ENCODE measurements at regions not wholly inside any gene's neighbourhood (a gene's known extent, or its start where the extent isn't known, plus 50 kb on each side); places are given as distances from the start of the nearest gene placed in this dataset.

GRCh38 chr10:35933491-35933890, 291.4 kb upstream of the FZD8 start:
- intact Hi-C loops (cut with micrococcal nuclease) (no loop called here), dilution Hi-C loops (cut with HindIII; ENCODE audit: low sequenced_read_pairs, unreplicated experiment) (no loop called here), in situ Hi-C loops (cut with MboI; ENCODE audit: low sequenced_read_pairs) (no loop called here)
- Histone ChIP-seq H3K36me3 (ENCODE audit: control insufficient read depth, insufficient read depth, low read length) (no peaks in the 10 kb centered on the region), H3K9me3 (ENCODE audit: control insufficient read depth, insufficient read depth, low read length) (no peaks in the 10 kb centered on the region), H3K79me1 (ENCODE audit: low read depth in 1 of 2, low read length in 2 of 2) (no peaks in the 10 kb centered on the region), H3K4me2 (ENCODE audit: low read depth, low read length) (no peak overlapping the region), H3K18ac (ENCODE audit: low read depth, low read length) (no peak overlapping the region), H3K4me1 (ENCODE audit: control insufficient read depth, insufficient read depth, low read length) (no peaks in the 10 kb centered on the region), H3K56ac (ENCODE audit: extremely low read depth, insufficient read depth, low read length) (no peak overlapping the region), H3K9me1 (ENCODE audit: insufficient read depth, low read length) (no peaks in the 10 kb centered on the region), H2BK5ac (ENCODE audit: low read depth, low read length, poor library complexity, severe bottlenecking) (no peak overlapping the region), H4K8ac (ENCODE audit: low read depth in 2 of 2, low read length in 2 of 2) (no peak overlapping the region), H4K20me1 (ENCODE audit: insufficient read depth, low read length) (no peaks in the 10 kb centered on the region), H3K27ac (ENCODE audit: insufficient read depth, low read length) (no peak overlapping the region), H3K23ac (ENCODE audit: low read depth, low read length) (no peak overlapping the region), H2AK5ac (ENCODE audit: low read depth, low read length) (no peak overlapping the region), H3K9ac (ENCODE audit: low read depth, low read length) (no peak overlapping the region), H2BK120ac (ENCODE audit: low read depth, low read length) (no peak overlapping the region), H4K91ac (ENCODE audit: insufficient read depth, low read depth, low read length) (no peak overlapping the region), H2AFZ (replicated peaks; ENCODE audit: low read length, poor library complexity) (no peak overlapping the region), H4K5ac (ENCODE audit: low read depth, low read length) (no peak overlapping the region), H2AK9ac (replicated peaks; ENCODE audit: low read depth, low read length, poor library complexity) (no peak overlapping the region), H3K4ac (ENCODE audit: low read depth, low read length) (no peak overlapping the region), H2BK20ac (ENCODE audit: low read depth, low read length) (no peak overlapping the region), H3K14ac (replicated peaks; ENCODE audit: low read depth, low read length) (no peak overlapping the region), H2BK15ac (ENCODE audit: low read depth, low read length) (no peak overlapping the region), H3K4me3 (ENCODE audit: insufficient read depth, low read depth, low read length) (no peak overlapping the region), H3K27me3 (ENCODE audit: control insufficient read depth, insufficient read depth, low read length) (no peaks in the 10 kb centered on the region)
- TF ChIP-seq RCOR1 (IDR thresholded peaks at IDR 0.05; ENCODE audit: insufficient replicate concordance, low read length), result no peak
- TF ChIP-seq ELK1 (IDR thresholded peaks at IDR 0.05; ENCODE audit: borderline replicate concordance, low read depth, low read length), result no peak
- TF ChIP-seq MAZ (IDR thresholded peaks at IDR 0.05; ENCODE audit: borderline replicate concordance, low read depth, low read length), result no peak
- no peak for TF ChIP-seq RAD21 (IDR thresholded peaks at IDR 0.05; ENCODE audit: low read length)
- TF ChIP-seq CTCF (conservative IDR thresholded peaks at IDR 0.05; ENCODE audit: low read depth, low read length), result no peak
- TF ChIP-seq RFX5 (IDR thresholded peaks at IDR 0.05; ENCODE audit: low read depth, low read length), result no peak
- TF ChIP-seq FOS (IDR thresholded peaks at IDR 0.05; ENCODE audit: low read depth, low read length), result no peak
- ChIA-PET CTCF (no interaction called here), POLR2A (ENCODE audit: unreplicated experiment) (no interaction called here)
- BruUV-seq (replicated peaks), result no TSS peak
- ATAC-seq (ENCODE audit: low read depth) (no peak), DNase-seq (no peak)
- WGBS, 2 experiments (ENCODE audit: extremely low coverage in 2 of 2, insufficient read length in 1 of 2), result no CpG with 5 or more reads among the region's 1 CpG

All from IMR-90 (cell line).